IMR-90 (cell line): ENCODE measurements at regions not wholly inside any gene's neighbourhood (a gene's known extent, or its start where the extent isn't known, plus 50 kb on each side); places are given as distances from the start of the nearest gene placed in this dataset.

Experiments used
- CEBPB ChIP-seq: IDR thresholded peaks from 2 replicates; pipeline ENCODE4 v1.6.1; 2012; ENCODE audit warnings: low read depth, low read length, improper control_type of control experiment
- CHD1 ChIP-seq: IDR thresholded peaks from 2 replicates; pipeline ENCODE4 v1.6.1; 2012; ENCODE audit warnings: low read depth, low read length, improper control_type of control experiment
- CTCF ChIP-seq: conservative IDR thresholded peaks from 2 replicates; pipeline ENCODE4 v1.5.1; 2012; ENCODE audit warnings: mild to moderate bottlenecking, low read depth, low read length, improper control_type of control experiment
- ELK1 ChIP-seq: fragments of 150-350 bp; IDR thresholded peaks from 2 replicates; pipeline ENCODE4 v1.6.1; 2016; ENCODE audit warnings: low read depth, mild to moderate bottlenecking, low read length, moderate library complexity, borderline replicate concordance
- FOS ChIP-seq: fragments of 150-350 bp; IDR thresholded peaks from 2 replicates; pipeline ENCODE4 v1.6.1; 2016; ENCODE audit warnings: low read depth, low read length
- MAFK ChIP-seq: IDR thresholded peaks from 2 replicates; pipeline ENCODE4 v1.6.1; 2012; ENCODE audit warnings: low read depth, low read length, improper control_type of control experiment
- MAZ ChIP-seq: IDR thresholded peaks from 2 replicates; pipeline ENCODE4 v1.6.1; 2012; ENCODE audit warnings: low read depth, mild to moderate bottlenecking, low read length, improper control_type of control experiment, moderate library complexity, borderline replicate concordance
- MXI1 ChIP-seq: IDR thresholded peaks from 2 replicates; pipeline ENCODE4 v1.6.1; 2012; ENCODE audit warnings: low read depth, mild to moderate bottlenecking, low read length, moderate library complexity, borderline replicate concordance
- NFE2L2 ChIP-seq: fragments of 150-350 bp; IDR thresholded peaks from 2 replicates; pipeline ENCODE4 v1.6.1; 2016; ENCODE audit warnings: low read depth, mild to moderate bottlenecking, low read length
- POLR2A ChIP-seq: IDR thresholded peaks from 2 replicates; pipeline ENCODE4 v1.6.1; 2012; ENCODE audit warnings: mild to moderate bottlenecking, low read depth, low read length
- RAD21 ChIP-seq: IDR thresholded peaks from 2 replicates; pipeline ENCODE4 v1.6.1; 2012; ENCODE audit warnings: low read length, improper control_type of control experiment
- RCOR1 ChIP-seq: IDR thresholded peaks from 2 replicates; pipeline ENCODE4 v1.6.1; 2012; ENCODE audit warnings: mild to moderate bottlenecking, low read length, improper control_type of control experiment; ENCODE audit not compliant: insufficient replicate concordance
- SMC3 ChIP-seq: fragments of 150-350 bp; IDR thresholded peaks from 2 replicates; pipeline ENCODE4 v1.6.1; 2016; ENCODE audit warnings: low read depth, mild to moderate bottlenecking, antibody characterized with exemption, low read length, moderate library complexity
- TF ChIP-seq, protein P1 (sequence below): fragments of 150-350 bp; IDR thresholded peaks from 2 replicates; pipeline ENCODE4 v1.6.1; 2017; ENCODE audit warnings: mild to moderate bottlenecking, antibody characterized with exemption, low read length, low read depth

DNA sequence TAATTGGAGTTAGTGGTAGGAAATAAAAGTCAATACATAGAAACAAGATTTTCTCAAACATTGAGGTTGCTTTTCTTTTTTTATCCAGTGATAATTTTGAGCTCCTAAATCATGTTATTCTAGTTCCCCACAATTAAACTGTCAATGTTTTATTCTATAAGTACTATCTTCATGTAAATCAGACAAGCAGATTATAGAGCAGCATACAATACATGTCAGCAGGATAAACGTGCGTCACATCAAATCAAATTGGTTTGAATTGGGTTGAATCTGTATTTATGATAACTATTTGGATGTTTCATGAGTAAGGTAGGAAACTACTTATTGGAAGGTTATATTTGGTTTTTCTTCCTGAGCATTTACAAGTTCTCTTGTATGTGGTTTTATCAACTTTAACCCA lies 2028.7 kb downstream of the NCAM2 start:
- TF ChIP-seq MAZ, result no peak
- no peak for TF ChIP-seq CTCF
- no peak for TF ChIP-seq FOS
- no peak for TF ChIP-seq SMC3
- TF ChIP-seq RAD21, result no peak
- no peak for TF ChIP-seq CHD1
- TF ChIP-seq POLR2A, result no peak
- no peak for TF ChIP-seq CEBPB
- no peak for TF ChIP-seq ELK1
- no peak for TF ChIP-seq MXI1
- no peak for TF ChIP-seq RCOR1
- TF ChIP-seq MAFK, result no peak
- TF ChIP-seq, protein P1, sequence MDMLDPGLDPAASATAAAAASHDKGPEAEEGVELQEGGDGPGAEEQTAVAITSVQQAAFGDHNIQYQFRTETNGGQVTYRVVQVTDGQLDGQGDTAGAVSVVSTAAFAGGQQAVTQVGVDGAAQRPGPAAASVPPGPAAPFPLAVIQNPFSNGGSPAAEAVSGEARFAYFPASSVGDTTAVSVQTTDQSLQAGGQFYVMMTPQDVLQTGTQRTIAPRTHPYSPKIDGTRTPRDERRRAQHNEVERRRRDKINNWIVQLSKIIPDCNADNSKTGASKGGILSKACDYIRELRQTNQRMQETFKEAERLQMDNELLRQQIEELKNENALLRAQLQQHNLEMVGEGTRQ, result no peak
- TF ChIP-seq NFE2L2, result no peak
